K562 (cell line): ENCODE measurements at regions not wholly inside any gene's neighbourhood (a gene's known extent, or its start where the extent isn't known, plus 50 kb on each side); places are given as distances from the start of the nearest gene placed in this dataset.

Experiments
- HDAC1 ChIP-seq, 2 experiments: fragments of 450-650 bp; IDR thresholded peaks; 2 replicates each; pipeline ENCODE4 v1.6.1; 2016 to 2017; ENCODE audit warnings: inconsistent platforms in 1 of 2, mild to moderate bottlenecking in 1 of 2, moderate library complexity in 1 of 2
- POLR2H ChIP-seq: IDR thresholded peaks from 2 replicates; pipeline ENCODE4 v1.6.1; 2016; ENCODE audit warnings: missing genetic modification characterization, low read depth, mild to moderate bottlenecking, control low read depth, missing compliant biosample characterization, moderate library complexity
- SRSF9 ChIP-seq: fragments of 200-400 bp; formaldehyde crosslinking; IDR thresholded peaks from 2 replicates; pipeline ENCODE4 v1.6.1; 2017; ENCODE audit warnings: low read depth, low read length, borderline replicate concordance
- TEAD1 ChIP-seq, 2 experiments: fragments of 450-650 bp in 1 of 2; sonication (generic) in 1 of 2; formaldehyde crosslinking; IDR thresholded peaks; 2 replicates each; pipeline versions ENCODE4 v1.4.0 to v1.8.0; 2020 to 2022; ENCODE audit warnings: mild to moderate bottlenecking in 2 of 2, missing genetic modification reagents in 1 of 2
- ZFX ChIP-seq: sonication (generic); formaldehyde crosslinking; IDR thresholded peaks from 2 replicates; pipeline ENCODE4 v1.8.0; 2022; ENCODE audit warnings: mild to moderate bottlenecking, missing genetic modification reagents, moderate library complexity
- ZNF263 ChIP-seq: sonication (generic); formaldehyde crosslinking; IDR thresholded peaks from 2 replicates; pipeline ENCODE4 v1.8.0; 2022; ENCODE audit warnings: mild to moderate bottlenecking, missing genetic modification reagents, borderline replicate concordance
- TF ChIP-seq, protein P1 (sequence below): sonication (generic); formaldehyde crosslinking; IDR thresholded peaks from 2 replicates; pipeline ENCODE4 v1.8.0; 2022; ENCODE audit warnings: mild to moderate bottlenecking, missing genetic modification reagents
- TF ChIP-seq, protein P2 (sequence below), 2 experiments: fragments of 450-650 bp; IDR thresholded peaks; 2 replicates each; pipeline ENCODE4 v1.6.1; 2016

DNA sequence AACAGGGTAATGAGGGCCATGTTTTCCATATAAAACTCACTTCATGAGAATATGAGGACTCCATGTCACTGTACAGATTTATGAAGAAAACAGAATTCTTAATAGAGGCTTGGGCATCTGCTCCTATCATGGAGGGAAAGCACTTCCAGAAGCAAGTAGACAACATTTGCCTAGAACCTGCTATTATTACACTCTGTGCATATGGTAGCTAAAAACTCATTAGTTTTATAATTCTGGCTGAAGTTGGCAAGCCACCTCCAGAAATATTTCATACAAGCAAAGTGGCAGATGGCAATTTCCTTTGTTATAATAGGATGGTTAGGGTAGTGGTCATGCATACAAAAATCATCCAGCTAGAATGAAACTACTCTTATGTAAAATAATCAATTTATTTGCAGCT is 65.8 kb upstream of the TLK1 start (continued):
- TF ChIP-seq ZNF263 (no peak), HDAC1 (IDR thresholded peaks at IDR 0.05) (no peak), POLR2H (no peak), TEAD1 (CRISPR knock-in tag; IDR thresholded peaks at IDR 0.05) (no peak), SRSF9 (no peak), ZFX (CRISPR knock-in tag) (no peak)
- TF ChIP-seq, protein P1, sequence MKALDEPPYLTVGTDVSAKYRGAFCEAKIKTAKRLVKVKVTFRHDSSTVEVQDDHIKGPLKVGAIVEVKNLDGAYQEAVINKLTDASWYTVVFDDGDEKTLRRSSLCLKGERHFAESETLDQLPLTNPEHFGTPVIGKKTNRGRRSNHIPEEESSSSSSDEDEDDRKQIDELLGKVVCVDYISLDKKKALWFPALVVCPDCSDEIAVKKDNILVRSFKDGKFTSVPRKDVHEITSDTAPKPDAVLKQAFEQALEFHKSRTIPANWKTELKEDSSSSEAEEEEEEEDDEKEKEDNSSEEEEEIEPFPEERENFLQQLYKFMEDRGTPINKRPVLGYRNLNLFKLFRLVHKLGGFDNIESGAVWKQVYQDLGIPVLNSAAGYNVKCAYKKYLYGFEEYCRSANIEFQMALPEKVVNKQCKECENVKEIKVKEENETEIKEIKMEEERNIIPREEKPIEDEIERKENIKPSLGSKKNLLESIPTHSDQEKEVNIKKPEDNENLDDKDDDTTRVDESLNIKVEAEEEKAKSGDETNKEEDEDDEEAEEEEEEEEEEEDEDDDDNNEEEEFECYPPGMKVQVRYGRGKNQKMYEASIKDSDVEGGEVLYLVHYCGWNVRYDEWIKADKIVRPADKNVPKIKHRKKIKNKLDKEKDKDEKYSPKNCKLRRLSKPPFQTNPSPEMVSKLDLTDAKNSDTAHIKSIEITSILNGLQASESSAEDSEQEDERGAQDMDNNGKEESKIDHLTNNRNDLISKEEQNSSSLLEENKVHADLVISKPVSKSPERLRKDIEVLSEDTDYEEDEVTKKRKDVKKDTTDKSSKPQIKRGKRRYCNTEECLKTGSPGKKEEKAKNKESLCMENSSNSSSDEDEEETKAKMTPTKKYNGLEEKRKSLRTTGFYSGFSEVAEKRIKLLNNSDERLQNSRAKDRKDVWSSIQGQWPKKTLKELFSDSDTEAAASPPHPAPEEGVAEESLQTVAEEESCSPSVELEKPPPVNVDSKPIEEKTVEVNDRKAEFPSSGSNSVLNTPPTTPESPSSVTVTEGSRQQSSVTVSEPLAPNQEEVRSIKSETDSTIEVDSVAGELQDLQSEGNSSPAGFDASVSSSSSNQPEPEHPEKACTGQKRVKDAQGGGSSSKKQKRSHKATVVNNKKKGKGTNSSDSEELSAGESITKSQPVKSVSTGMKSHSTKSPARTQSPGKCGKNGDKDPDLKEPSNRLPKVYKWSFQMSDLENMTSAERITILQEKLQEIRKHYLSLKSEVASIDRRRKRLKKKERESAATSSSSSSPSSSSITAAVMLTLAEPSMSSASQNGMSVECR (CRISPR knock-in tag): no peak
- TF ChIP-seq, protein P2, sequence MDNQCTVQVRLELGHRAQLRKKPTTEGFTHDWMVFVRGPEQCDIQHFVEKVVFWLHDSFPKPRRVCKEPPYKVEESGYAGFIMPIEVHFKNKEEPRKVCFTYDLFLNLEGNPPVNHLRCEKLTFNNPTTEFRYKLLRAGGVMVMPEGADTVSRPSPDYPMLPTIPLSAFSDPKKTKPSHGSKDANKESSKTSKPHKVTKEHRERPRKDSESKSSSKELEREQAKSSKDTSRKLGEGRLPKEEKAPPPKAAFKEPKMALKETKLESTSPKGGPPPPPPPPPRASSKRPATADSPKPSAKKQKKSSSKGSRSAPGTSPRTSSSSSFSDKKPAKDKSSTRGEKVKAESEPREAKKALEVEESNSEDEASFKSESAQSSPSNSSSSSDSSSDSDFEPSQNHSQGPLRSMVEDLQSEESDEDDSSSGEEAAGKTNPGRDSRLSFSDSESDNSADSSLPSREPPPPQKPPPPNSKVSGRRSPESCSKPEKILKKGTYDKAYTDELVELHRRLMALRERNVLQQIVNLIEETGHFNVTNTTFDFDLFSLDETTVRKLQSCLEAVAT (IDR thresholded peaks at IDR 0.05): no peak
- TF ChIP-seq, all 486 proteins: peak for 0
